ENCODE measurements at regions not wholly inside any gene's neighbourhood (a gene's known extent, or its start where the extent isn't known, plus 50 kb on each side); places are given as distances from the start of the nearest gene placed in this dataset.
"Not testable (repeated sequence)": the region's sequence is repeated elsewhere in the genome, so short reads cannot be mapped to it uniquely, and the experiment has no call there.

DNA sequence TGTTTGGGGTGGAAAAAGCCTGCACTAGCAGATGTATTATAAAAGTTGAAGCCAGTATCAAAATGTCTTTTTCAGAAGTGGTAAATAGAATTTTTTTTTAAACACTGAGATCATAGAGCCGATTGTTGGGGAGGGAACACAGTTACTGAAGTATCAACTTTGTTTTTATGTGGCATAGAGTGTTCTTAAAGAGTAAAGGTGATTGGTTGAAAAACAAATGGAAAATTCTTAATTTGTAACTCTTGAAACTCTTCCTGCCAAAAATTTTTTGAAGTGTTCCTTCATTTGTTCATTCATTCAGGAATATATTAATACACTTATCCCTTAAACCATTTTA lies 83.3 kb downstream of the DISP1 start:
- H3K9me3 Mint-ChIP-seq, result peaks cover 5% of the 10 kb centered on the region
- ATAC-seq, result no peak
- H3K36me3 Mint-ChIP-seq, result peaks cover 21% of the 10 kb centered on the region
- H3K27me3 Mint-ChIP-seq, result no peaks in the 10 kb centered on the region
- peaks cover 20% of the 10 kb centered on the region for H3K4me1 Mint-ChIP-seq
- no peak overlapping the region for H3K27ac Mint-ChIP-seq
- H3K4me3 Mint-ChIP-seq, result no peak overlapping the region

- Mint-ChIP-seq H3K27me3 (no peaks in the 10 kb centered on the region), H3K4me1 (peaks cover 20% of the 10 kb centered on the region)
- ATAC-seq, result no peak
Measured at GRCh38 chr1:222899471-222899870, 84.6 kb downstream of the DISP1 start.

DNA sequence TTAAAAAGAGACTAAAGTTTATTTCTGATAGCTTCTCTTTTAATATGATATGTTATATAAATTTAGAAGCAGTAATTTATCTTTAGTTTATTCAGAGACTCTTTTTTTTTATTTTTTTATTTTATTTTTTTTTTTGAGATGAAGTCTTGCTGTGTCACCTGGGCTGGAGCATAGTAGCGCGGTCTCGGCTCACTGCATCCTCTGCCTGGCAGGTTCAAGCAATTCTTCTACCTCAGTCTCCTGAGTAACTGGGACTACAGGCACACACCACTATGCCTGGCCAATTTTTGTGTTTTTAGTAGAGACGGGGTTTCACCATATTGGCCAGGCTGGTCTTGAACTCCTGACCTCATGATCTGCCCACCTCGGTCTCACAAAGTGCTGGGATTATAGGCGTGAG lies 89.6 kb downstream of the DISP1 start:
- H3K4me3 Mint-ChIP-seq, result no peak overlapping the region
- peaks cover 5% of the 10 kb centered on the region for H3K9me3 Mint-ChIP-seq
- no peaks in the 10 kb centered on the region for H3K4me1 Mint-ChIP-seq
- ATAC-seq, result no peak
- H3K27me3 Mint-ChIP-seq, result no peaks in the 10 kb centered on the region
- H3K27ac Mint-ChIP-seq, result no peak overlapping the region
- H3K36me3 Mint-ChIP-seq, result peaks cover 27% of the 10 kb centered on the region

More at GRCh38 chr1:222899471-222899870, 84.6 kb downstream of the DISP1 start:
- no peak overlapping the region for H3K4me3 Mint-ChIP-seq
- peaks cover 5% of the 10 kb centered on the region for H3K9me3 Mint-ChIP-seq
- H3K36me3 Mint-ChIP-seq, result peaks cover 21% of the 10 kb centered on the region
- no peak overlapping the region for H3K27ac Mint-ChIP-seq

GRCh38 chr1:222905151-222905550 lies 90.3 kb downstream of the DISP1 start:
- H3K27me3 Mint-ChIP-seq, result no peaks in the 10 kb centered on the region
- H3K4me1 Mint-ChIP-seq, result no peaks in the 10 kb centered on the region
- no peak overlapping the region for H3K4me3 Mint-ChIP-seq
- H3K27ac Mint-ChIP-seq, result no peak overlapping the region
- peaks cover 27% of the 10 kb centered on the region for H3K36me3 Mint-ChIP-seq
- no peak for ATAC-seq
- peaks cover 5% of the 10 kb centered on the region for H3K9me3 Mint-ChIP-seq

DNA sequence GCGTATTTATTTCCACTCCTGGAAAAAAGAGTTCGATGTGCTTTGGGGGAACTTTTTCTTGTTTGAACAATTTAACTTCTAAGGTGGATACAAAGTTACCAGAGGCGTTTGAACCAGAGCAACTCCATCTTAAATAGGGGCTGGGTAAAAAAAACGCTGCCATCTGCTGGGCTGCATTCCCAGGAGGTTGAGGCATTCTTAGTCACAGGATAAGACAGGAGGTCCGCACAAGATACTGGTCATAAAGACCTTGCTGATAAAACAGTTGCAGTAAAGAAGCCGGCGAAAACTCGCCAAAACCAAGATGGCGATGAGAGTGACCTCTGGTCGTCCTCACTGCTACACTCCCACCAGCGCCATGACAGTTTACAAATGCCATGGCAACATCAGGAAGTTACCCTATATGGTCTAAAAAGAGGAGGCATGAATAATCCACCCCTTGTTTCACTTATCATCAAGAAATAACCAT lies 91.5 kb downstream of the DISP1 start:
- peaks cover 17% of the 10 kb centered on the region for H3K36me3 Mint-ChIP-seq
- ATAC-seq, H3K27ac Mint-ChIP-seq, H3K27me3 Mint-ChIP-seq, H3K4me1 Mint-ChIP-seq, H3K4me3 Mint-ChIP-seq, H3K9me3 Mint-ChIP-seq: not testable (repeated sequence)

GRCh38 chr1:222909586-222909985 lies 94.7 kb downstream of the DISP1 start:
- H3K4me3 Mint-ChIP-seq, result no peak overlapping the region
- no peaks in the 10 kb centered on the region for H3K9me3 Mint-ChIP-seq
- H3K4me1 Mint-ChIP-seq, result peaks cover 6% of the 10 kb centered on the region
- H3K27me3 Mint-ChIP-seq, result no peaks in the 10 kb centered on the region
- H3K27ac Mint-ChIP-seq, result no peak overlapping the region
- peaks cover 6% of the 10 kb centered on the region for H3K36me3 Mint-ChIP-seq
- ATAC-seq, result no peak

DNA sequence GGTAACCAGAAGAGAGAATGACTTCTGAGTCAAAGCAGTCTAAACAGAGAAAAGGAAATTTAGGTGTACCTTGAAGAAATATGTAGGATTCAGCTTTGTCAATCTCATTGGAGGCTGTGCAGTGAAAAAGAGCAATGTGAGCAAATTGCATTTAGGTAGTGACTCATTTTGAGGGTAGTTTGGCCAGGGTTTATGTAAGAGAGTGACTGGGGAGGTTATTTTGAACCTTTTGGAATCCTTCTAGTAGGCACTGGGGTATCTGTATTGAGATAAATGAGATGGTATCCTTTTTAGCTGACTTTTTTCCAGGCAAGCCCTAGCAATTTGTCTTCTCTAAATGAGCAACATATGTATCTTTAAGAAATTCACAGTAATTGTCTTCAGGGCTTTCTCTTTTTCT lies 95.9 kb downstream of the DISP1 start:
- no peak for ATAC-seq
- Mint-ChIP-seq H3K27me3 (no peaks in the 10 kb centered on the region), H3K4me1 (peaks cover 6% of the 10 kb centered on the region), H3K4me3 (no peak overlapping the region), H3K36me3 (peaks cover 14% of the 10 kb centered on the region), H3K27ac (no peak overlapping the region), H3K9me3 (peaks cover 2% of the 10 kb centered on the region)

DNA sequence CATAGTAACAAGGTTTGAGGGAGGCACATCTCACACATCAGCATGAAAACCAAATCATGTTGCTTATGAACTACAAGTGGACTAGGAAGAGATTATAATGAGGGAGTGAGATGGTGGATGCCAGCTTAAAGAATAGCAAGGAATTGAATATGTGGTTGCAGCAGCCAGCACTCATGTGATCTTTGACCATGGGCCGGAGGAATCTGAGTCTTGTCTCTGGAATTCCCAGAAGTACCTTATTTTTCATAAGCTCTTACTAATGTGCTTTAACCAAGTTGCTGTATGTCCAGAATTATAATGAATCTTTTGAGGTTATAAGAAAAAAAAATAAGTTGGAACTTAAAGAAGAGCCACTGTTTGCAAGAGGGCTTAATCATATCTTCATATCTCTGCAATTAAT lies 97.0 kb downstream of the DISP1 start:
- Mint-ChIP-seq H3K4me1 (peaks cover 6% of the 10 kb centered on the region), H3K36me3 (peaks cover 20% of the 10 kb centered on the region), H3K4me3 (no peak overlapping the region), H3K27ac (no peak overlapping the region), H3K9me3 (peaks cover 2% of the 10 kb centered on the region), H3K27me3 (no peaks in the 10 kb centered on the region)
- ATAC-seq, result no peak

DNA sequence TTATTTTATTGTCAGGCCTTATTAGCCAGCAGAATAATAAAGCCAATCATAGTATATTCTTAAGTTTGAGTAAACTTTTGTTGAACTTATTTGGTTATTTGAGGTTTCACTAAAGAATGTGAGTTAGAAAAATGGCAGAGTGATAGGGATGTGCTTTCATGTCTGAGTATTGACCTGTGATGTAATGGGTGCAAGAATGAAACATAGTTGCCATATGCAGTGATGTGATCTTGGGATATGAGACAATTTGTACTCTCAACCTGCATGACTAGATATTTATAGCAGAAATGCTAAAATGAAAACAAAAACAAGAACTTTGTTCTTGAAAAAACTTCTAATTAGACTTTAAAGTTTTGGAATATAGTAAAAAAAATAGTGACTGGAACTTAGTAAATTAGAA lies 97.9 kb downstream of the DISP1 start:
- Mint-ChIP-seq H3K4me3 (no peak overlapping the region), H3K9me3 (peaks cover 9% of the 10 kb centered on the region), H3K4me1 (peaks cover 6% of the 10 kb centered on the region), H3K27ac (no peak overlapping the region), H3K27me3 (no peaks in the 10 kb centered on the region), H3K36me3 (peaks cover 22% of the 10 kb centered on the region)
- ATAC-seq, result no peak

GRCh38 chr1:222914861-222915632 lies 100.2 kb downstream of the DISP1 start:
- H3K9me3 Mint-ChIP-seq, result peaks cover 9% of the 10 kb centered on the region
- H3K4me3 Mint-ChIP-seq, result no peak overlapping the region
- peaks cover 34% of the 10 kb centered on the region for H3K36me3 Mint-ChIP-seq
- H3K27ac Mint-ChIP-seq, result no peak overlapping the region
- no peaks in the 10 kb centered on the region for H3K27me3 Mint-ChIP-seq
- no peak for ATAC-seq
- peaks cover 6% of the 10 kb centered on the region for H3K4me1 Mint-ChIP-seq

DNA sequence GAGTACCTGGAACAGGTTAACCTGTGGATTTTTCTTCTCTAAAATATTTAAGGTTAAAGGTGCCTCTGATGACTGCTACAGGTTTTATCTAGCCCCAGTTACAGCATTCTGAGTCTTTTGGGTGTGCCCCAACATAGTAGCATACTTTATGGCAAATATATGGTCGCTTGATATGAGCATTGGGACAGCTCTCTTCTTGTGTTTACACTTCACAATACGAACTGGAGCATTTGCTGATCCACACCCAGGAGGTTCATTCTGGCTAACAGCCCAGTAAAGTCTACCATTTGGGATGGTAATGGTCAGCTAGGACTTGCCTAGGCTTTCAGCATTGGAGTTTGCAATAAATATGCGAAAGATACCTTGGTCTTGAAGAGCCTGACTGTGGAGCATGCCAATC lies 101.3 kb downstream of the DISP1 start:
- Mint-ChIP-seq H3K4me3 (no peak overlapping the region), H3K36me3 (peaks cover 34% of the 10 kb centered on the region), H3K27ac (no peak overlapping the region), H3K9me3 (peaks cover 9% of the 10 kb centered on the region), H3K4me1 (peaks cover 6% of the 10 kb centered on the region), H3K27me3 (no peaks in the 10 kb centered on the region)
- ATAC-seq, result no peak

GRCh38 chr1:222918801-222919477 lies 104.1 kb downstream of the DISP1 start:
- H3K36me3 Mint-ChIP-seq, result peaks cover 34% of the 10 kb centered on the region
- no peak overlapping the region for H3K4me3 Mint-ChIP-seq
- peaks cover 9% of the 10 kb centered on the region for H3K9me3 Mint-ChIP-seq
- H3K27me3 Mint-ChIP-seq, result no peaks in the 10 kb centered on the region
- no peaks in the 10 kb centered on the region for H3K4me1 Mint-ChIP-seq
- no peak overlapping the region for H3K27ac Mint-ChIP-seq
- ATAC-seq, result no peak

DNA sequence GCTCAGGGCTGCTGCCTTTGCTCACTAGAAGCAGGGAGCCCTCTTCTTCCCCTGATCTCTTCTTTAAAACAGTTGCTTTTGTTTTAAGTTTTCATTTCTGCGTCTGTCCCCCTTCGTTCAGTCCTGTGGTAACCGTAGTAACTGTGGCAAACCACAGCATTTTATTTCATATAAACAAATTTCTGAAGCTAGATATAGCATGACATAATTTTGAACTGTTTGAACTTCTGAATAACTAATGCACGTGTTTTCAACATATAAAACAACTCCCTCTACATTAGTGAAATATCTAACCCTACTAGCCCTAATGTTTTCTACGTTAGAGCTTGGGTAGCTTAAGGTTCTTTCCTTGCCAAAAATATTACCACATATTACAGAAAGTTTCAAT lies 104.6 kb downstream of the DISP1 start:
- Mint-ChIP-seq H3K27ac (no peak overlapping the region), H3K9me3 (peaks cover 9% of the 10 kb centered on the region), H3K36me3 (peaks cover 34% of the 10 kb centered on the region), H3K27me3 (no peaks in the 10 kb centered on the region), H3K4me3 (no peak overlapping the region), H3K4me1 (no peaks in the 10 kb centered on the region)
- ATAC-seq, result no peak

- ATAC-seq, result no peak
- H3K36me3 Mint-ChIP-seq, result peaks cover 32% of the 10 kb centered on the region
- no peaks in the 10 kb centered on the region for H3K27me3 Mint-ChIP-seq
Measured at GRCh38 chr1:222920169-222920568, 105.3 kb downstream of the DISP1 start.

GRCh38 chr1:222921945-222922344 lies 107.1 kb downstream of the DISP1 start:
- H3K27ac Mint-ChIP-seq, result no peak overlapping the region
- H3K27me3 Mint-ChIP-seq, result no peaks in the 10 kb centered on the region
- H3K4me1 Mint-ChIP-seq, result no peaks in the 10 kb centered on the region
- H3K4me3 Mint-ChIP-seq, result no peak overlapping the region
- peaks cover 28% of the 10 kb centered on the region for H3K36me3 Mint-ChIP-seq
- peaks cover 7% of the 10 kb centered on the region for H3K9me3 Mint-ChIP-seq
- ATAC-seq, result no peak

More at GRCh38 chr1:222920169-222920568, 105.3 kb downstream of the DISP1 start:
- Mint-ChIP-seq H3K4me3 (no peak overlapping the region), H3K4me1 (no peaks in the 10 kb centered on the region), H3K9me3 (peaks cover 7% of the 10 kb centered on the region), H3K27ac (no peak overlapping the region)

DNA sequence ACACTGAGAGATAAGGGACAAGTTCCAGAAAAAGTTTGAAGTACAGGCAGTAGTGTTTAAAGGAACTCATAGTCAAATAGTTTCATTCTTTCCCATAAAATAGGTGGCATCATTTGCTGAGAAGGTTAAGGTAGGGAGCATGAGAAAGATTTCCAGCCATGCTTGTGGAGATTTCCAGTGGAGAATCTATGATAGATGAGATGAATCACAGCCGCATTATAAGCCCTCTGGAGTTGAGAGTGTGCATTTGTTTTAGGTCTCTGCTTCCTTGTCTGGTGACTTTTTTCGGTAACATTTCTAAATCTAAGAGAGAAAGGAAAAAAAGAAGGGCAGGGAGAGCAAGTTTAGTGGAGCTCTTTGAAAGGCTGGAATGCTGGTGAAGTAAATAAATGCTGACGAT lies 108.7 kb downstream of the DISP1 start:
- no peaks in the 10 kb centered on the region for H3K4me1 Mint-ChIP-seq
- H3K27me3 Mint-ChIP-seq, result no peaks in the 10 kb centered on the region

More for the DNA sequence above, 108.7 kb downstream of the DISP1 start:
- Mint-ChIP-seq H3K27ac (no peak overlapping the region), H3K36me3 (peaks cover 12% of the 10 kb centered on the region), H3K4me3 (no peak overlapping the region), H3K9me3 (no peaks in the 10 kb centered on the region)
- no peak for ATAC-seq
